Spinal cord (tissue), 9 donors: ENCODE measurements at regions not wholly inside any gene's neighbourhood (a gene's known extent, or its start where the extent isn't known, plus 50 kb on each side); places are given as distances from the start of the nearest gene placed in this dataset.
A peak's percentile ranks its signal among the peaks of the same experiment; 100 is the strongest.

Source experiments
- DNase-seq, 6 donors: peaks; one replicate each; pipeline versions ENCODE4 v3.0.0 to v3.0.0-alpha.2; 2013 to 2015; ENCODE audit warnings: low spot score in 6 of 6, low read depth in 4 of 6
- H3K27ac ChIP-seq: one replicate; pipeline ENCODE4 v1.5.1; 2013; ENCODE audit warnings: low read depth, low read length, control low read depth
- H3K27me3 ChIP-seq: one replicate; pipeline ENCODE4 v1.6.1; 2013; ENCODE audit warnings: low read length; ENCODE audit not compliant: control insufficient read depth, insufficient read depth
- H3K36me3 ChIP-seq: one replicate; pipeline ENCODE4 v1.6.1; 2013; ENCODE audit warnings: low read length; ENCODE audit not compliant: control insufficient read depth, insufficient read depth
- H3K4me1 ChIP-seq: one replicate; pipeline ENCODE4 v1.6.1; 2013; ENCODE audit warnings: low read length; ENCODE audit not compliant: control insufficient read depth, insufficient read depth
- H3K4me3 ChIP-seq: one replicate; pipeline ENCODE4 v1.5.1; 2013; ENCODE audit warnings: low read depth, low read length, control low read depth
- H3K9me3 ChIP-seq: one replicate; pipeline ENCODE4 v1.6.1; 2013; ENCODE audit warnings: low read length; ENCODE audit not compliant: control insufficient read depth, insufficient read depth
- WGBS: methylation state at CpG from one replicate; pipeline ENCODE4 v1.1.5; 2013; ENCODE audit warnings: missing lambda C conversion rate; ENCODE audit not compliant: insufficient coverage; 5-methylcytosine and 5-hydroxymethylcytosine counted together
- donor health status: healthy.

GRCh38 chr1:25109531-25109951, 122.8 kb downstream of the SYF2 start:
- DNase-seq: no peak
- no peaks in the 10 kb centered on the region for H3K36me3 ChIP-seq
- no peak overlapping the region for H3K27ac ChIP-seq
- peaks cover 2% of the 10 kb centered on the region for H3K27me3 ChIP-seq
- H3K4me3 ChIP-seq: no peak overlapping the region
- no peaks in the 10 kb centered on the region for H3K4me1 ChIP-seq
- H3K9me3 ChIP-seq: peaks cover 4% of the 10 kb centered on the region
- 100% methylated on average over 2 of the region's 2 CpGs for WGBS

- no peak for DNase-seq
- Histone ChIP-seq H3K4me1 (peaks cover 4% of the 10 kb centered on the region), H3K9me3 (peaks cover 4% of the 10 kb centered on the region), H3K27ac (no peak overlapping the region), H3K27me3 (peaks cover 2% of the 10 kb centered on the region), H3K36me3 (no peaks in the 10 kb centered on the region), H3K4me3 (no peak overlapping the region)
- WGBS: 62% methylated on average over 8 of the region's 9 CpGs
Measured at GRCh38 chr1:25107643-25108010, 124.7 kb downstream of the SYF2 start.

GRCh38 chr1:25106976-25107642, 125.2 kb downstream of the SYF2 start:
- Histone ChIP-seq H3K4me3 (no peak overlapping the region), H3K36me3 (no peaks in the 10 kb centered on the region), H3K9me3 (peaks cover 4% of the 10 kb centered on the region), H3K4me1 (peaks cover 4% of the 10 kb centered on the region), H3K27ac (no peak overlapping the region), H3K27me3 (peaks cover 2% of the 10 kb centered on the region)
- WGBS: 86% methylated on average over 13 of the region's 20 CpGs
- DNase-seq: no peak

- peaks cover 4% of the 10 kb centered on the region for H3K9me3 ChIP-seq
- DNase-seq: no peak
- H3K36me3 ChIP-seq: no peaks in the 10 kb centered on the region
- H3K27me3 ChIP-seq: peaks cover 2% of the 10 kb centered on the region
- WGBS: 67% methylated on average over 2 of the region's 5 CpGs
- peaks cover 4% of the 10 kb centered on the region for H3K4me1 ChIP-seq
- H3K27ac ChIP-seq: no peak overlapping the region
- no peak overlapping the region for H3K4me3 ChIP-seq
Measured at GRCh38 chr1:25106352-25106751, 126.0 kb downstream of the SYF2 start.

- 89% methylated on average over 3 of the region's 4 CpGs for WGBS
- peaks cover 2% of the 10 kb centered on the region for H3K27me3 ChIP-seq
- H3K36me3 ChIP-seq: no peaks in the 10 kb centered on the region
- H3K4me1 ChIP-seq: peaks cover 4% of the 10 kb centered on the region
- H3K27ac ChIP-seq: no peak overlapping the region
- no peak for DNase-seq
- no peak overlapping the region for H3K4me3 ChIP-seq
- H3K9me3 ChIP-seq: peaks cover 4% of the 10 kb centered on the region
Measured at GRCh38 chr1:25105836-25106235, 126.5 kb downstream of the SYF2 start.

- Histone ChIP-seq H3K27ac (no peak overlapping the region), H3K9me3 (peaks cover 4% of the 10 kb centered on the region), H3K36me3 (no peaks in the 10 kb centered on the region), H3K27me3 (peaks cover 2% of the 10 kb centered on the region), H3K4me1 (peaks cover 4% of the 10 kb centered on the region), H3K4me3 (no peak overlapping the region)
- DNase-seq: no peak
- WGBS: 78% methylated on average over 1 of the region's 1 CpG
Measured at GRCh38 chr1:25104932-25105561, 127.3 kb downstream of the SYF2 start.

GRCh38 chr1:25103164-25103795, 129.0 kb downstream of the SYF2 start:
- 56% methylated on average over 8 of the region's 10 CpGs for WGBS
- Histone ChIP-seq H3K27me3 (peaks cover 8% of the 10 kb centered on the region), H3K4me3 (no peak overlapping the region), H3K27ac (no peak overlapping the region), H3K36me3 (no peaks in the 10 kb centered on the region), H3K9me3 (no peaks in the 10 kb centered on the region), H3K4me1 (peaks cover 4% of the 10 kb centered on the region)
- DNase-seq: no peak

GRCh38 chr1:25100151-25100833, 132.0 kb downstream of the SYF2 start:
- no peaks in the 10 kb centered on the region for H3K36me3 ChIP-seq
- H3K27me3 ChIP-seq: peaks cover 6% of the 10 kb centered on the region
- peaks cover 4% of the 10 kb centered on the region for H3K4me1 ChIP-seq
- 69% methylated on average over 6 of the region's 9 CpGs for WGBS
- DNase-seq: no peak
- no peaks in the 10 kb centered on the region for H3K9me3 ChIP-seq
- no peak overlapping the region for H3K4me3 ChIP-seq
- H3K27ac ChIP-seq: no peak overlapping the region

GRCh38 chr1:25099343-25099951, 132.9 kb downstream of the SYF2 start:
- Histone ChIP-seq H3K9me3 (no peaks in the 10 kb centered on the region), H3K4me1 (peaks cover 4% of the 10 kb centered on the region), H3K27ac (no peak overlapping the region), H3K4me3 (no peak overlapping the region), H3K27me3 (peaks cover 6% of the 10 kb centered on the region), H3K36me3 (no peaks in the 10 kb centered on the region)
- DNase-seq: peak in 1 of 6 donors; percentile 18
- WGBS: 29% methylated on average over 5 of the region's 11 CpGs
